Transverse colon (tissue), 4 donors: ENCODE measurements at regions not wholly inside any gene's neighbourhood (a gene's known extent, or its start where the extent isn't known, plus 50 kb on each side); places are given as distances from the start of the nearest gene placed in this dataset.

Experiments
- CTCF ChIP-seq, 5 experiments: fragments of 200-600 bp in 3 of 5; fragments of 450-650 bp in 2 of 5; sonication (generic) in 3 of 5; IDR thresholded peaks; 1 replicate in 2 of 5; 2 replicates in 3 of 5; pipeline ENCODE4 v1.5.1; 2016 to 2017; ENCODE audit warnings: antibody characterized with exemption in 5 of 5, inconsistent platforms in 3 of 5, mild to moderate bottlenecking in 2 of 5, moderate library complexity in 1 of 5
- POLR2AphosphoS5 ChIP-seq, 3 donors: sonication (generic); formaldehyde crosslinking; IDR thresholded peaks; one replicate each; pipeline ENCODE4 v1.6.1; 2016; ENCODE audit warnings: antibody characterized with exemption in 3 of 3

- TF ChIP-seq CTCF (IDR thresholded peaks at IDR 0.05) (no peak), POLR2AphosphoS5 (IDR thresholded peaks at IDR 0.05) (no peak)
Observed at GRCh38 chr5:100448111-100448528, 87.1 kb upstream of the FAM174A start.
